ENCODE measurements at regions not wholly inside any gene's neighbourhood (a gene's known extent, or its start where the extent isn't known, plus 50 kb on each side); places are given as distances from the start of the nearest gene placed in this dataset.

DNA sequence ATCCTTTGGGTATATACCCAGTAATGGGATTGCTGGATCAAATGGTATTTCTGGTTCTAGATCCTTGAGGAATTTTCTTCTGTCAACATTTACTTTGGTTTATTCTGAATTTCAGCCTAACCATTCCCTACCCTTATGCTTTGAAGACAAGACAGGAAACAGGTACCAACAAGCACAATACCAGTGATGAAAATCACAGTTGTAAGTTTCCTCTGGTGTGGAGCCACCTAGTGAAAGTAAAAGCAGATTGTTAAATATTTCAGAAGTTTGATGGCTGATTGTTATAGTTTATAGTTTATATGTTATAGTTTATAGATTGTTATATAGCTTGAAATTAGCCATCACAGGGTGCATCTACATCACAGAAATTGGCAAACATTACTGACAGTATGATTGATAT lies 104.5 kb upstream of the AGA start:
- Histone ChIP-seq H3K27me3 (replicated peaks; ENCODE audit: insufficient read depth, low read depth, low read length, poor library complexity) (no peaks in the 10 kb centered on the region), H3K27ac (ENCODE audit: low read depth, low read length, poor library complexity, severe bottlenecking) (no peak overlapping the region), H3K9me3 (ENCODE audit: low read depth, low read length, poor library complexity, severe bottlenecking) (no peaks in the 10 kb centered on the region), H3K4me3 (ENCODE audit: low read depth, low read length, poor library complexity, severe bottlenecking) (no peak overlapping the region), H3K4me1 (ENCODE audit: insufficient read depth, low read length, poor library complexity, severe bottlenecking) (no peaks in the 10 kb centered on the region), H3K36me3 (ENCODE audit: insufficient read depth, low read length, poor library complexity, severe bottlenecking) (no peaks in the 10 kb centered on the region)
- BruUV-seq (replicated peaks) = no TSS peak
- TF ChIP-seq, protein P1, sequence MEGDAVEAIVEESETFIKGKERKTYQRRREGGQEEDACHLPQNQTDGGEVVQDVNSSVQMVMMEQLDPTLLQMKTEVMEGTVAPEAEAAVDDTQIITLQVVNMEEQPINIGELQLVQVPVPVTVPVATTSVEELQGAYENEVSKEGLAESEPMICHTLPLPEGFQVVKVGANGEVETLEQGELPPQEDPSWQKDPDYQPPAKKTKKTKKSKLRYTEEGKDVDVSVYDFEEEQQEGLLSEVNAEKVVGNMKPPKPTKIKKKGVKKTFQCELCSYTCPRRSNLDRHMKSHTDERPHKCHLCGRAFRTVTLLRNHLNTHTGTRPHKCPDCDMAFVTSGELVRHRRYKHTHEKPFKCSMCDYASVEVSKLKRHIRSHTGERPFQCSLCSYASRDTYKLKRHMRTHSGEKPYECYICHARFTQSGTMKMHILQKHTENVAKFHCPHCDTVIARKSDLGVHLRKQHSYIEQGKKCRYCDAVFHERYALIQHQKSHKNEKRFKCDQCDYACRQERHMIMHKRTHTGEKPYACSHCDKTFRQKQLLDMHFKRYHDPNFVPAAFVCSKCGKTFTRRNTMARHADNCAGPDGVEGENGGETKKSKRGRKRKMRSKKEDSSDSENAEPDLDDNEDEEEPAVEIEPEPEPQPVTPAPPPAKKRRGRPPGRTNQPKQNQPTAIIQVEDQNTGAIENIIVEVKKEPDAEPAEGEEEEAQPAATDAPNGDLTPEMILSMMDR (conservative IDR thresholded peaks at IDR 0.05; ENCODE audit: low read depth, low read length) = no peak; the same call in 1 of the 2 replicates
- CTCF ChIA-PET = no interaction called here
- intact Hi-C loops (cut with micrococcal nuclease; ENCODE audit: unreplicated experiment) = no loop called here
- no peak for DNase-seq (ENCODE audit: low spot score)
- POLR2A ChIA-PET (ENCODE audit: low non-redundant PET) = no interaction called here

DNA sequence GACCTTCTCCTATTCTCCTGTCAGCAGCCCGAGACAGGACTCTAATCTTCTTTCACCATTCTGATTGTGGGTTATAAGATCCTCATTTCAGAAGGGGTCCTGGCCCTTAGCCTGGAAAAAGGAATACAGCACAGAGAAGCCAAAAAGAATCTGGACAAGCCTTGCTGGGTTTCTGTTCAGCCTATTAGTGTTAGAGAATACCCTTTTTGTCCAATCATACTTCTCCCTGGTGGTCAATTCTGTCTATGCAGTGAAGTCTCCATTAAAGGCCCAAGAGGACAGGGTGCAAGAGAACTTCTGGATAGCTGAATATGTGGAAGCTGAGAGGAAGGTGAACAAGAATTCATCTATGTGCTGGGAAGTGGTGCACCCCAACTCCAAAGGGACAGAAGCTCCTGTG lies 105.7 kb upstream of the AGA start:
- no TSS peak for BruUV-seq (replicated peaks)
- CTCF ChIA-PET = no interaction called here
- H3K27ac ChIP-seq (ENCODE audit: low read depth, low read length, poor library complexity, severe bottlenecking) = no peak overlapping the region

DNA sequence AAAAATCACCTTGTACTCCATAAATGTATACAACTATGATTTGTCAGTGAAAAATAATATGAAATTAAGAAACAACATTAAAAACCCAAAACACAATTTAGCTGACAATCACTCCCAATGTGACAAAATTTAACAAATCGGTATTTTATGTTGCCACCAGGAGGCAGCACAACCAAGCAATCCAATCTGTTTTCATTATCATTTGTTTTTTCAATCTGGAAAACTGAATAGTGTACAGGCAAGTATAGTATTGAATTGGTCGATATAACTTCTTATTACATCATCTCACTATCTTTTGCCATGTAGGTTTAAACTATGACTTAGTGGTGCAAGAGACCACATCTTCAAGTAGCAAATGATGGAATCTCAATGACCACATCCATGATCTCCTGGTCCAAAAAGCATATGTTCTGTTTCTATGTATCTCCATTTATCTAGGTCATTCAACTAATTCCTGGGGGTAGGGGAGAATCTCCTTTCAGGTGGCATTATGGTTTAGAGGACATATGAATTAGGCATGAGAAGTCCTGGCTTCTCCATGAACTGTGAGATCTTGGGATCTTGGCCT lies 112.9 kb upstream of the AGA start:
- intact Hi-C loops (cut with micrococcal nuclease; ENCODE audit: unreplicated experiment) = loop anchor here (5.0 kb wide), 1 partner anchor 1752 kb away; no protein-coding TSS in a partner anchor
- H3K9me3 ChIP-seq (ENCODE audit: low read depth, low read length, poor library complexity, severe bottlenecking) = no peaks in the 10 kb centered on the region
- no TSS peak for BruUV-seq (replicated peaks)
- no peaks in the 10 kb centered on the region for H3K4me1 ChIP-seq (ENCODE audit: insufficient read depth, low read length, poor library complexity, severe bottlenecking)
- DNase-seq (ENCODE audit: low spot score) = peak; percentile 41
- ChIA-PET CTCF (no interaction called here), POLR2A (ENCODE audit: low non-redundant PET) (no interaction called here)
- H3K4me3 ChIP-seq (ENCODE audit: low read depth, low read length, poor library complexity, severe bottlenecking) = no peak overlapping the region
- no peak overlapping the region for H3K27ac ChIP-seq (ENCODE audit: low read depth, low read length, poor library complexity, severe bottlenecking)
- TF ChIP-seq, protein P1 (conservative IDR thresholded peaks at IDR 0.05; ENCODE audit: low read depth, low read length) = peak; percentile 80
- no peak for TF ChIP-seq EZH2 (IDR thresholded peaks at IDR 0.05; ENCODE audit: borderline replicate concordance, low read depth, low read length, poor library complexity, severe bottlenecking)
- H3K27me3 ChIP-seq (replicated peaks; ENCODE audit: insufficient read depth, low read depth, low read length, poor library complexity) = no peaks in the 10 kb centered on the region
- H3K36me3 ChIP-seq (ENCODE audit: insufficient read depth, low read length, poor library complexity, severe bottlenecking) = no peaks in the 10 kb centered on the region

More for the DNA sequence above, 105.7 kb upstream of the AGA start:
- DNase-seq (ENCODE audit: low spot score) = no peak
- Histone ChIP-seq H3K4me3 (ENCODE audit: low read depth, low read length, poor library complexity, severe bottlenecking) (no peak overlapping the region), H3K27me3 (replicated peaks; ENCODE audit: insufficient read depth, low read depth, low read length, poor library complexity) (no peaks in the 10 kb centered on the region), H3K4me1 (ENCODE audit: insufficient read depth, low read length, poor library complexity, severe bottlenecking) (no peaks in the 10 kb centered on the region), H3K9me3 (ENCODE audit: low read depth, low read length, poor library complexity, severe bottlenecking) (no peaks in the 10 kb centered on the region), H3K36me3 (ENCODE audit: insufficient read depth, low read length, poor library complexity, severe bottlenecking) (no peaks in the 10 kb centered on the region)
- POLR2A ChIA-PET (ENCODE audit: low non-redundant PET) = no interaction called here
- intact Hi-C loops (cut with micrococcal nuclease; ENCODE audit: unreplicated experiment) = no loop called here
- TF ChIP-seq EZH2 (IDR thresholded peaks at IDR 0.05; ENCODE audit: borderline replicate concordance, low read depth, low read length, poor library complexity, severe bottlenecking) = no peak
- TF ChIP-seq, protein P1 (conservative IDR thresholded peaks at IDR 0.05; ENCODE audit: low read depth, low read length) = no peak
